IMR-90 (cell line): ENCODE measurements at regions not wholly inside any gene's neighbourhood (a gene's known extent, or its start where the extent isn't known, plus 50 kb on each side); places are given as distances from the start of the nearest gene placed in this dataset.

Source experiments
- ATAC-seq: fragments of 200-7000 bp; cut with Tn5 transposase; 2 replicates; pipeline ENCODE4 v1.9.1; 2020; ENCODE audit warnings: low read depth, mild to moderate bottlenecking, moderate library complexity
- BruUV-seq: library from RNA; stranded (reverse); fragments of 400-500 nt; replicated peaks from 2 replicates; lab custom pipeline; 2021; lab: Mats Ljungman, UMichigan
- CTCF ChIA-PET: fragments of 300-600 bp; formaldehyde crosslinking; extraction: SDS; loops from one replicate; lab custom pipeline; 2021; ENCODE audit warnings: antibody characterized with exemption; lab: Yijun Ruan, JAX
- POLR2A ChIA-PET: fragments of 300-600 bp; sonication (Branson Sonifier 250); formaldehyde crosslinking; loops from one replicate; lab custom pipeline; 2022; ENCODE audit warnings: antibody characterized with exemption; ENCODE audit not compliant: unreplicated experiment; lab: Charles Lee
- DNase-seq: peaks from one replicate; pipeline ENCODE4 v3.0.0; 2013
- H2AFZ ChIP-seq: replicated peaks from 2 replicates; pipeline ENCODE3; 2013; ENCODE audit warnings: low read length, mild to moderate bottlenecking; ENCODE audit not compliant: poor library complexity
- H2AK5ac ChIP-seq: 2 replicates; pipeline ENCODE4 v1.6.1; 2013; ENCODE audit warnings: low read depth, low read length, inconsistent platforms
- H2AK9ac ChIP-seq: replicated peaks from 2 replicates; pipeline ENCODE3; 2013; ENCODE audit warnings: mild to moderate bottlenecking, low read depth, low read length, moderate library complexity; ENCODE audit not compliant: poor library complexity
- H2BK120ac ChIP-seq: 2 replicates; pipeline ENCODE4 v1.6.1; 2013; ENCODE audit warnings: low read depth, low read length, inconsistent platforms
- H2BK15ac ChIP-seq: 3 replicates; pipeline ENCODE4 v1.6.1; 2013; ENCODE audit warnings: low read depth, low read length, inconsistent platforms
- H2BK20ac ChIP-seq: 2 replicates; pipeline ENCODE4 v1.6.1; 2013; ENCODE audit warnings: low read depth, mild to moderate bottlenecking, inconsistent platforms, low read length, moderate library complexity
- H2BK5ac ChIP-seq: 2 replicates; pipeline ENCODE4 v1.6.1; 2013; ENCODE audit warnings: mild to moderate bottlenecking, low read depth, low read length, inconsistent platforms; ENCODE audit not compliant: poor library complexity, severe bottlenecking
- H3K14ac ChIP-seq: replicated peaks from 2 replicates; pipeline ENCODE4 v1.6.1; 2013; ENCODE audit warnings: low read depth, low read length, inconsistent platforms
- H3K18ac ChIP-seq: 2 replicates; pipeline ENCODE4 v1.6.1; 2013; ENCODE audit warnings: low read depth, low read length, control low read depth
- H3K23ac ChIP-seq: 2 replicates; pipeline ENCODE4 v1.6.1; 2013; ENCODE audit warnings: low read depth, low read length, inconsistent platforms
- H3K27ac ChIP-seq: 2 replicates; pipeline ENCODE4 v1.5.1; 2013; ENCODE audit warnings: mild to moderate bottlenecking, control low read depth, low read length; ENCODE audit not compliant: insufficient read depth
- H3K27me3 ChIP-seq: 2 replicates; pipeline ENCODE4 v1.6.1; 2013; ENCODE audit warnings: low read length; ENCODE audit not compliant: control insufficient read depth, insufficient read depth
- H3K36me3 ChIP-seq: 2 replicates; pipeline ENCODE4 v1.6.1; 2013; ENCODE audit warnings: low read length, mixed read lengths; ENCODE audit not compliant: control insufficient read depth, insufficient read depth
- H3K4ac ChIP-seq: 2 replicates; pipeline ENCODE4 v1.6.1; 2013; ENCODE audit warnings: low read depth, low read length, inconsistent platforms
- H3K4me1 ChIP-seq: 2 replicates; pipeline ENCODE4 v1.6.1; 2013; ENCODE audit warnings: low read length, mixed read lengths; ENCODE audit not compliant: control insufficient read depth, insufficient read depth
- H3K4me2 ChIP-seq: 2 replicates; pipeline ENCODE4 v1.6.1; 2013; ENCODE audit warnings: low read depth, mild to moderate bottlenecking, control low read depth, low read length, moderate library complexity
- H3K4me3 ChIP-seq: 2 replicates; pipeline ENCODE4 v1.5.1; 2013; ENCODE audit warnings: low read depth, mild to moderate bottlenecking, control low read depth, low read length, moderate library complexity; ENCODE audit not compliant: insufficient read depth
- H3K56ac ChIP-seq: 2 replicates; pipeline ENCODE4 v1.6.1; 2013; ENCODE audit warnings: low read length, inconsistent platforms; ENCODE audit not compliant: insufficient read depth; ENCODE audit errors: extremely low read depth
- H3K79me1 ChIP-seq, 2 experiments: 2 replicates each; pipeline ENCODE4 v1.6.1; 2013; ENCODE audit warnings: low read length in 2 of 2, inconsistent platforms in 1 of 2, low read depth in 1 of 2
- H3K9ac ChIP-seq: 2 replicates; pipeline ENCODE4 v1.6.1; 2013; ENCODE audit warnings: low read depth, low read length, control low read depth
- H3K9me1 ChIP-seq: 2 replicates; pipeline ENCODE4 v1.6.1; 2013; ENCODE audit warnings: low read length, inconsistent platforms; ENCODE audit not compliant: insufficient read depth
- H3K9me3 ChIP-seq: 2 replicates; pipeline ENCODE4 v1.6.1; 2013; ENCODE audit warnings: low read length; ENCODE audit not compliant: control insufficient read depth, insufficient read depth
- H4K20me1 ChIP-seq: 2 replicates; pipeline ENCODE4 v1.6.1; 2013; ENCODE audit warnings: low read length, inconsistent platforms; ENCODE audit not compliant: insufficient read depth
- H4K5ac ChIP-seq: 2 replicates; pipeline ENCODE4 v1.6.1; 2013; ENCODE audit warnings: mild to moderate bottlenecking, low read depth, low read length, control low read depth
- H4K8ac ChIP-seq, 2 experiments: 2 replicates each; pipeline ENCODE4 v1.6.1; 2013; ENCODE audit warnings: low read depth in 2 of 2, low read length in 2 of 2, control low read depth in 1 of 2, inconsistent platforms in 1 of 2
- H4K91ac ChIP-seq: 2 replicates; pipeline ENCODE4 v1.6.1; 2013; ENCODE audit warnings: low read depth, low read length, inconsistent platforms; ENCODE audit not compliant: insufficient read depth
- BHLHE40 ChIP-seq: fragments of 150-350 bp; IDR thresholded peaks from 2 replicates; pipeline ENCODE4 v1.6.1; 2016; ENCODE audit warnings: mild to moderate bottlenecking, low read depth, low read length
- CEBPB ChIP-seq: IDR thresholded peaks from 2 replicates; pipeline ENCODE4 v1.6.1; 2012; ENCODE audit warnings: low read depth, low read length, improper control_type of control experiment
- CHD1 ChIP-seq: IDR thresholded peaks from 2 replicates; pipeline ENCODE4 v1.6.1; 2012; ENCODE audit warnings: low read depth, low read length, improper control_type of control experiment
- CTCF ChIP-seq: conservative IDR thresholded peaks from 2 replicates; pipeline ENCODE4 v1.5.1; 2012; ENCODE audit warnings: mild to moderate bottlenecking, low read depth, low read length, improper control_type of control experiment
- ELK1 ChIP-seq: fragments of 150-350 bp; IDR thresholded peaks from 2 replicates; pipeline ENCODE4 v1.6.1; 2016; ENCODE audit warnings: low read depth, mild to moderate bottlenecking, low read length, moderate library complexity, borderline replicate concordance
- FOS ChIP-seq: fragments of 150-350 bp; IDR thresholded peaks from 2 replicates; pipeline ENCODE4 v1.6.1; 2016; ENCODE audit warnings: low read depth, low read length
- MAFK ChIP-seq: IDR thresholded peaks from 2 replicates; pipeline ENCODE4 v1.6.1; 2012; ENCODE audit warnings: low read depth, low read length, improper control_type of control experiment
- MAZ ChIP-seq: IDR thresholded peaks from 2 replicates; pipeline ENCODE4 v1.6.1; 2012; ENCODE audit warnings: low read depth, mild to moderate bottlenecking, low read length, improper control_type of control experiment, moderate library complexity, borderline replicate concordance
- MXI1 ChIP-seq: IDR thresholded peaks from 2 replicates; pipeline ENCODE4 v1.6.1; 2012; ENCODE audit warnings: low read depth, mild to moderate bottlenecking, low read length, moderate library complexity, borderline replicate concordance
- NFE2L2 ChIP-seq: fragments of 150-350 bp; IDR thresholded peaks from 2 replicates; pipeline ENCODE4 v1.6.1; 2016; ENCODE audit warnings: low read depth, mild to moderate bottlenecking, low read length
- POLR2A ChIP-seq: IDR thresholded peaks from 2 replicates; pipeline ENCODE4 v1.6.1; 2012; ENCODE audit warnings: mild to moderate bottlenecking, low read depth, low read length
- RAD21 ChIP-seq: IDR thresholded peaks from 2 replicates; pipeline ENCODE4 v1.6.1; 2012; ENCODE audit warnings: low read length, improper control_type of control experiment
- RCOR1 ChIP-seq: IDR thresholded peaks from 2 replicates; pipeline ENCODE4 v1.6.1; 2012; ENCODE audit warnings: mild to moderate bottlenecking, low read length, improper control_type of control experiment; ENCODE audit not compliant: insufficient replicate concordance
- RFX5 ChIP-seq: IDR thresholded peaks from 2 replicates; pipeline ENCODE4 v1.8.0; 2012; ENCODE audit warnings: low read depth, mild to moderate bottlenecking, low read length, moderate library complexity
- SMC3 ChIP-seq: fragments of 150-350 bp; IDR thresholded peaks from 2 replicates; pipeline ENCODE4 v1.6.1; 2016; ENCODE audit warnings: low read depth, mild to moderate bottlenecking, antibody characterized with exemption, low read length, moderate library complexity
- USF2 ChIP-seq: fragments of 150-350 bp; IDR thresholded peaks from 2 replicates; pipeline ENCODE4 v1.6.1; 2017; ENCODE audit warnings: mild to moderate bottlenecking, antibody characterized with exemption, low read length, low read depth
- WGBS, 2 experiments: methylation state at CpG; one replicate each; pipeline versions ENCODE4 v1.1.5 to v1.1.7; 2013; ENCODE audit warnings: missing lambda C conversion rate in 2 of 2; ENCODE audit not compliant: insufficient read length in 1 of 2; ENCODE audit errors: extremely low coverage in 2 of 2; 5-methylcytosine and 5-hydroxymethylcytosine counted together
- dilution Hi-C: fragments of 300-500 bp; cut with HindIII; formaldehyde crosslinking; loops from one replicate; pipeline ENCODE4 v1.14.3; 2018; ENCODE audit warnings: low sequenced_read_pairs; ENCODE audit not compliant: unreplicated experiment
- in situ Hi-C: fragments of 300-500 bp; cut with MboI; formaldehyde crosslinking; loops from 3 replicates; pipeline ENCODE4 v1.14.3; 2019; ENCODE audit warnings: low sequenced_read_pairs, inconsistent platforms, mixed read lengths
- intact Hi-C: fragments of 100-400 bp; cut with micrococcal nuclease; formaldehyde crosslinking; loops from 2 replicates; pipeline ENCODE4 v1.10.0; 2022

- dilution Hi-C loops = no loop called here
- in situ Hi-C loops = no loop called here
- H2BK15ac ChIP-seq = no peak overlapping the region
Observed at GRCh38 chr9:106751681-106752080, 111.3 kb upstream of the ZNF462 start.

More at GRCh38 chr9:106751681-106752080, 111.3 kb upstream of the ZNF462 start:
- no peaks in the 10 kb centered on the region for H3K36me3 ChIP-seq
- no peak overlapping the region for H3K56ac ChIP-seq
- H3K18ac ChIP-seq = no peak overlapping the region
- BruUV-seq = no TSS peak
- no peak overlapping the region for H3K14ac ChIP-seq
- H3K27ac ChIP-seq = no peak overlapping the region
- ATAC-seq (no peak), DNase-seq (no peak)
- CTCF ChIA-PET = interaction anchor here (0.8 to 1.3 kb wide), 2 partner anchors 10 to 11 kb away, joined by 3 read pairs; no protein-coding TSS in a partner anchor
- no peak overlapping the region for H2BK5ac ChIP-seq
- no peaks in the 10 kb centered on the region for H4K20me1 ChIP-seq
- H2BK120ac ChIP-seq = no peak overlapping the region
- WGBS, 2 experiments = 90% methylated on average over 2 of the region's 5 CpGs; no CpG with 5 or more reads in 1 of the 2 experiments
- TF ChIP-seq BHLHE40 = no peak
- TF ChIP-seq MXI1 = no peak
- no peak for TF ChIP-seq ELK1
- TF ChIP-seq RAD21 = no peak
- TF ChIP-seq USF2 = no peak
- TF ChIP-seq SMC3 = no peak
- TF ChIP-seq CTCF = no peak
- no peak for TF ChIP-seq MAFK
- no peak for TF ChIP-seq RCOR1
- TF ChIP-seq FOS = no peak
- TF ChIP-seq CHD1 = no peak
- TF ChIP-seq POLR2A = no peak
- no peak for TF ChIP-seq CEBPB
- no peak for TF ChIP-seq NFE2L2
- TF ChIP-seq RFX5 = no peak
- TF ChIP-seq MAZ = no peak
- no peak overlapping the region for H4K91ac ChIP-seq
- 0 out of 2 replicates have a peak, but pooled peaks cover 4% of the 10 kb centered on the region for H3K9me1 ChIP-seq
- POLR2A ChIA-PET = no interaction called here
- H4K5ac ChIP-seq = no peak overlapping the region
- H2BK20ac ChIP-seq = no peak overlapping the region
- peaks cover 3% of the 10 kb centered on the region; the same call in 1 of the 2 replicates for H3K4me1 ChIP-seq
- no peak overlapping the region for H3K9ac ChIP-seq
- no peak overlapping the region for H3K4me2 ChIP-seq
- H3K9me3 ChIP-seq = no peaks in the 10 kb centered on the region
- intact Hi-C loops = no loop called here
- H3K4ac ChIP-seq = no peak overlapping the region
- H2AFZ ChIP-seq = no peak overlapping the region
- no peak overlapping the region for H3K4me3 ChIP-seq
- H2AK9ac ChIP-seq = no peak overlapping the region
- no peak overlapping the region for H3K23ac ChIP-seq
- H3K27me3 ChIP-seq = no peaks in the 10 kb centered on the region; the same call in 1 of the 2 replicates
- no peak overlapping the region for H2AK5ac ChIP-seq
- no peaks in the 10 kb centered on the region for H3K79me1 ChIP-seq
- H4K8ac ChIP-seq = no peak overlapping the region
